ENCODE measurements at regions not wholly inside any gene's neighbourhood (a gene's known extent, or its start where the extent isn't known, plus 50 kb on each side); places are given as distances from the start of the nearest gene placed in this dataset.

- Histone ChIP-seq H3K4me1 (ENCODE audit: control insufficient read depth in 1 of 2, insufficient read depth in 2 of 2, low read depth in 1 of 2, low read length in 1 of 2) (no peaks in the 10 kb centered on the region), H3K9ac (no peak overlapping the region), H3K9me2 (no peaks in the 10 kb centered on the region), H3F3A (replicated peaks; ENCODE audit: insufficient read depth) (no peaks in the 10 kb centered on the region), H4K20me1 (ENCODE audit: insufficient read depth) (no peaks in the 10 kb centered on the region), H3K4me3 (ENCODE audit: low read depth in 2 of 2, low read length in 1 of 2) (no peak overlapping the region), H3K27ac (ENCODE audit: low read depth in 2 of 2, low read length in 1 of 2) (no peak overlapping the region), H3K9me3 (no peaks in the 10 kb centered on the region), H3K27me3 (ENCODE audit: insufficient read depth) (peaks cover 12% of the 10 kb centered on the region; the same call in 1 of the 2 replicates), H3K4me2 (no peak overlapping the region), H3K36me3 (replicated peaks in 1 of 2; ENCODE audit: control insufficient read depth in 1 of 2, insufficient read depth in 2 of 2, low read length in 1 of 2) (no peaks in the 10 kb centered on the region), H3K79me2 (ENCODE audit: insufficient read depth) (no peaks in the 10 kb centered on the region), H2AFZ (ENCODE audit: low read depth) (no peak overlapping the region)
- ChIA-PET CTCF (no interaction called here), POLR2A (no interaction called here)
- 29% methylated on average over 5 of the region's 5 CpGs for WGBS (ENCODE audit: low lambda C conversion rate)
- TF ChIP-seq RXRA (IDR thresholded peaks at IDR 0.05; ENCODE audit: borderline replicate concordance, low read depth): no peak
- no peak for TF ChIP-seq JUND (IDR thresholded peaks at IDR 0.05)
- TF ChIP-seq, protein P1, sequence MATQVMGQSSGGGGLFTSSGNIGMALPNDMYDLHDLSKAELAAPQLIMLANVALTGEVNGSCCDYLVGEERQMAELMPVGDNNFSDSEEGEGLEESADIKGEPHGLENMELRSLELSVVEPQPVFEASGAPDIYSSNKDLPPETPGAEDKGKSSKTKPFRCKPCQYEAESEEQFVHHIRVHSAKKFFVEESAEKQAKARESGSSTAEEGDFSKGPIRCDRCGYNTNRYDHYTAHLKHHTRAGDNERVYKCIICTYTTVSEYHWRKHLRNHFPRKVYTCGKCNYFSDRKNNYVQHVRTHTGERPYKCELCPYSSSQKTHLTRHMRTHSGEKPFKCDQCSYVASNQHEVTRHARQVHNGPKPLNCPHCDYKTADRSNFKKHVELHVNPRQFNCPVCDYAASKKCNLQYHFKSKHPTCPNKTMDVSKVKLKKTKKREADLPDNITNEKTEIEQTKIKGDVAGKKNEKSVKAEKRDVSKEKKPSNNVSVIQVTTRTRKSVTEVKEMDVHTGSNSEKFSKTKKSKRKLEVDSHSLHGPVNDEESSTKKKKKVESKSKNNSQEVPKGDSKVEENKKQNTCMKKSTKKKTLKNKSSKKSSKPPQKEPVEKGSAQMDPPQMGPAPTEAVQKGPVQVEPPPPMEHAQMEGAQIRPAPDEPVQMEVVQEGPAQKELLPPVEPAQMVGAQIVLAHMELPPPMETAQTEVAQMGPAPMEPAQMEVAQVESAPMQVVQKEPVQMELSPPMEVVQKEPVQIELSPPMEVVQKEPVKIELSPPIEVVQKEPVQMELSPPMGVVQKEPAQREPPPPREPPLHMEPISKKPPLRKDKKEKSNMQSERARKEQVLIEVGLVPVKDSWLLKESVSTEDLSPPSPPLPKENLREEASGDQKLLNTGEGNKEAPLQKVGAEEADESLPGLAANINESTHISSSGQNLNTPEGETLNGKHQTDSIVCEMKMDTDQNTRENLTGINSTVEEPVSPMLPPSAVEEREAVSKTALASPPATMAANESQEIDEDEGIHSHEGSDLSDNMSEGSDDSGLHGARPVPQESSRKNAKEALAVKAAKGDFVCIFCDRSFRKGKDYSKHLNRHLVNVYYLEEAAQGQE (IDR thresholded peaks at IDR 0.05; ENCODE audit: low read depth, low read length): no peak
- no peak for TF ChIP-seq MXI1 (IDR thresholded peaks at IDR 0.05; ENCODE audit: low read depth, low read length)
- no peak for TF ChIP-seq FOXJ3 (CRISPR knock-in tag; IDR thresholded peaks at IDR 0.05)
- TF ChIP-seq TCF12 (IDR thresholded peaks at IDR 0.05): no peak
- DNase-seq: no peak
Observed at GRCh38 chrX:41026702-41027078, 58.6 kb upstream of the USP9X start.

- no peak overlapping the region for H3K4me3 ChIP-seq (ENCODE audit: low read depth in 2 of 2, low read length in 1 of 2)
- H3K4me1 ChIP-seq (ENCODE audit: control insufficient read depth in 1 of 2, insufficient read depth in 2 of 2, low read depth in 1 of 2, low read length in 1 of 2): no peaks in the 10 kb centered on the region
- H3K27ac ChIP-seq (ENCODE audit: low read depth in 2 of 2, low read length in 1 of 2): no peak overlapping the region
- no peak overlapping the region for H2AFZ ChIP-seq (ENCODE audit: low read depth)
- no peak overlapping the region for H3K4me2 ChIP-seq
- TF ChIP-seq RXRA (IDR thresholded peaks at IDR 0.05; ENCODE audit: borderline replicate concordance, low read depth): no peak
- TF ChIP-seq JUND (IDR thresholded peaks at IDR 0.05): no peak
- TF ChIP-seq TAF1 (IDR thresholded peaks at IDR 0.05; ENCODE audit: borderline replicate concordance, low read depth, low read length): no peak
- no peak for TF ChIP-seq PBX3 (IDR thresholded peaks at IDR 0.05)
- no peak for TF ChIP-seq MEF2A (IDR thresholded peaks at IDR 0.05; ENCODE audit: borderline replicate concordance, low read depth)
- no peak for TF ChIP-seq RAD21 (IDR thresholded peaks at IDR 0.05; ENCODE audit: low read length)
- TF ChIP-seq YY1 (IDR thresholded peaks at IDR 0.05; ENCODE audit: low read depth): no peak
- no peak for TF ChIP-seq NFIC (IDR thresholded peaks at IDR 0.05; ENCODE audit: borderline replicate concordance)
- DNase-seq: no peak
- no peaks in the 10 kb centered on the region for H3K79me2 ChIP-seq (ENCODE audit: insufficient read depth)
- no peaks in the 10 kb centered on the region for H3K36me3 ChIP-seq (replicated peaks in 1 of 2; ENCODE audit: control insufficient read depth in 1 of 2, insufficient read depth in 2 of 2, low read length in 1 of 2)
- no peaks in the 10 kb centered on the region for H3F3A ChIP-seq (replicated peaks; ENCODE audit: insufficient read depth)
- H3K9ac ChIP-seq: no peak overlapping the region
- H3K9me3 ChIP-seq: no peaks in the 10 kb centered on the region
- no peaks in the 10 kb centered on the region for H4K20me1 ChIP-seq (ENCODE audit: insufficient read depth)
- WGBS (ENCODE audit: low lambda C conversion rate): 56% methylated on average over 7 of the region's 7 CpGs
- peaks cover 13% of the 10 kb centered on the region; the same call in 1 of the 2 replicates for H3K27me3 ChIP-seq (ENCODE audit: insufficient read depth)
- ChIA-PET CTCF (interaction anchor here (1.2 kb wide), 1 partner anchor 151 kb away, joined by 4 read pairs; no protein-coding TSS in a partner anchor), POLR2A (no interaction called here)
- no peaks in the 10 kb centered on the region for H3K9me2 ChIP-seq
Observed at GRCh38 chrX:41029332-41029731, 55.9 kb upstream of the USP9X start.
